CD4-positive, alpha-beta memory T cell (primary cell): ENCODE measurements at regions not wholly inside any gene's neighbourhood (a gene's known extent, or its start where the extent isn't known, plus 50 kb on each side); places are given as distances from the start of the nearest gene placed in this dataset.

Source experiments
- CTCF ChIA-PET: fragments of 350-600 bp; sonication (Branson Sonifier 250); formaldehyde crosslinking; loops from one replicate; lab custom pipeline; 2021; ENCODE audit warnings: inconsistent platforms; ENCODE audit not compliant: partially characterized antibody; lab: Charles Lee
- POLR2A ChIA-PET: fragments of 350-600 bp; sonication (Branson Sonifier 250); formaldehyde crosslinking; loops from one replicate; lab custom pipeline; 2021; ENCODE audit not compliant: partially characterized antibody; lab: Charles Lee
- DNase-seq, 5 donors: peaks; one replicate each; pipeline versions ENCODE4 v3.0.0 to v3.0.0-alpha.2; 2020 to 2022; ENCODE audit warnings: mixed read lengths in 1 of 5
- H3K27ac ChIP-seq: one replicate; pipeline ENCODE4 v1.7.0; 2013; ENCODE audit warnings: low read depth, low read length
- H3K27me3 ChIP-seq: 2 replicates; pipeline ENCODE4 v1.7.0; 2013; ENCODE audit warnings: mild to moderate bottlenecking, low read length, moderate library complexity; ENCODE audit not compliant: insufficient read depth
- H3K36me3 ChIP-seq: 2 replicates; pipeline ENCODE4 v1.7.0; 2013; ENCODE audit warnings: mild to moderate bottlenecking, low read length, moderate library complexity; ENCODE audit not compliant: insufficient read depth
- H3K4me1 ChIP-seq: 2 replicates; pipeline ENCODE4 v1.7.0; 2013; ENCODE audit warnings: mild to moderate bottlenecking, low read length, moderate library complexity; ENCODE audit not compliant: insufficient read depth
- H3K4me3 ChIP-seq, 2 donors: one replicate each; pipeline ENCODE4 v1.7.0; 2013; ENCODE audit warnings: low read length in 2 of 2, mild to moderate bottlenecking in 1 of 2
- H3K9me3 ChIP-seq, 2 donors: one replicate each; pipeline ENCODE4 v1.7.0; 2013; ENCODE audit warnings: low read length in 2 of 2, control low read depth in 1 of 2; ENCODE audit not compliant: control insufficient read depth in 1 of 2
- H3K27ac Mint-ChIP-seq, 7 donors: one replicate each; pipeline ENCODE4 v1.8.0; 2020 to 2021; ENCODE audit warnings: mixed read lengths in 7 of 7, mild to moderate bottlenecking in 6 of 7, inconsistent platforms in 3 of 7, moderate library complexity in 3 of 7
- H3K27me3 Mint-ChIP-seq, 2 donors: one replicate each; pipeline ENCODE4 v1.8.0; 2020 to 2021; ENCODE audit warnings: mixed read lengths in 2 of 2
- H3K36me3 Mint-ChIP-seq, 2 donors: one replicate each; pipeline ENCODE4 v1.8.0; 2020 to 2021; ENCODE audit warnings: mixed read lengths in 2 of 2, inconsistent platforms in 1 of 2, mild to moderate bottlenecking in 1 of 2
- H3K4me1 Mint-ChIP-seq, 4 donors: one replicate each; pipeline ENCODE4 v1.8.0; 2020 to 2021; ENCODE audit warnings: mixed read lengths in 4 of 4, mild to moderate bottlenecking in 1 of 4
- H3K4me3 Mint-ChIP-seq, 8 donors: one replicate each; pipeline ENCODE4 v1.8.0; 2020 to 2021; ENCODE audit warnings: mixed read lengths in 8 of 8, mild to moderate bottlenecking in 7 of 8, moderate library complexity in 6 of 8, inconsistent platforms in 3 of 8
- H3K9me3 Mint-ChIP-seq, 8 donors: one replicate each; pipeline ENCODE4 v1.8.0; 2020 to 2021; ENCODE audit warnings: mixed read lengths in 8 of 8, mild to moderate bottlenecking in 5 of 8, inconsistent platforms in 3 of 8, moderate library complexity in 1 of 8
- intact Hi-C: fragments of 100-400 bp; cut with micrococcal nuclease; formaldehyde crosslinking; loops from one replicate; pipeline ENCODE4 v1.15.1; 2023

- H3K4me3 ChIP-seq, result no peak overlapping the region
- no peaks in the 10 kb centered on the region for H3K4me1 ChIP-seq
- no peak overlapping the region for H3K27ac ChIP-seq
- Mint-ChIP-seq H3K4me3 (no peak overlapping the region), H3K27ac (no peak overlapping the region), H3K27me3 (no peaks in the 10 kb centered on the region), H3K4me1 (no peaks in the 10 kb centered on the region), H3K9me3 (peaks cover 0 to 6% (median 0%) of the 10 kb centered on the region in 8 donors), H3K36me3 (no peaks in the 10 kb centered on the region)
- DNase-seq, result no peak
- H3K9me3 ChIP-seq, result no peaks in the 10 kb centered on the region
- no peaks in the 10 kb centered on the region for H3K36me3 ChIP-seq
- intact Hi-C loops, result no loop called here
- CTCF ChIA-PET, result no interaction called here
- POLR2A ChIA-PET, result no interaction called here
- no peaks in the 10 kb centered on the region for H3K27me3 ChIP-seq
Measured at GRCh38 chr9:105967248-105967647, 272.9 kb downstream of the TMEM38B start.

GRCh38 chr9:105967797-105968196 lies 273.5 kb downstream of the TMEM38B start:
- no peak for DNase-seq
- Histone ChIP-seq H3K9me3 (no peaks in the 10 kb centered on the region), H3K4me1 (no peaks in the 10 kb centered on the region), H3K27me3 (no peaks in the 10 kb centered on the region), H3K36me3 (no peaks in the 10 kb centered on the region), H3K27ac (no peak overlapping the region), H3K4me3 (no peak overlapping the region)
- peaks cover 0 to 7% (median 0%) of the 10 kb centered on the region in 8 donors for H3K9me3 Mint-ChIP-seq
- H3K36me3 Mint-ChIP-seq, result no peaks in the 10 kb centered on the region
- no peaks in the 10 kb centered on the region for H3K27me3 Mint-ChIP-seq
- H3K4me1 Mint-ChIP-seq, result no peaks in the 10 kb centered on the region
- ChIA-PET POLR2A (no interaction called here), CTCF (no interaction called here)
- intact Hi-C loops, result no loop called here
- H3K4me3 Mint-ChIP-seq, result no peak overlapping the region
- H3K27ac Mint-ChIP-seq, result no peak overlapping the region

GRCh38 chr9:105968811-105969466 lies 274.6 kb downstream of the TMEM38B start:
- Histone ChIP-seq H3K9me3 (no peaks in the 10 kb centered on the region), H3K4me1 (no peaks in the 10 kb centered on the region), H3K27ac (no peak overlapping the region), H3K36me3 (no peaks in the 10 kb centered on the region), H3K4me3 (no peak overlapping the region), H3K27me3 (no peaks in the 10 kb centered on the region)
- no peaks in the 10 kb centered on the region for H3K36me3 Mint-ChIP-seq
- H3K27ac Mint-ChIP-seq, result no peak overlapping the region
- intact Hi-C loops, result no loop called here
- no peaks in the 10 kb centered on the region for H3K27me3 Mint-ChIP-seq
- no peaks in the 10 kb centered on the region for H3K4me1 Mint-ChIP-seq
- peaks cover 0 to 7% (median 2%) of the 10 kb centered on the region in 8 donors for H3K9me3 Mint-ChIP-seq
- H3K4me3 Mint-ChIP-seq, result no peak overlapping the region
- ChIA-PET CTCF (no interaction called here), POLR2A (no interaction called here)
- no peak for DNase-seq

- CTCF ChIA-PET, result no interaction called here
- DNase-seq, result no peak
Measured at GRCh38 chr9:105969636-105970035, 275.3 kb downstream of the TMEM38B start.

GRCh38 chr9:105971986-105972385 lies 277.6 kb downstream of the TMEM38B start:
- DNase-seq, result no peak
- Mint-ChIP-seq H3K27me3 (no peaks in the 10 kb centered on the region), H3K27ac (no peak overlapping the region), H3K4me1 (no peaks in the 10 kb centered on the region), H3K4me3 (no peak overlapping the region), H3K9me3 (peaks cover 0 to 9% (median under 1%) of the 10 kb centered on the region in 8 donors), H3K36me3 (no peaks in the 10 kb centered on the region)
- Histone ChIP-seq H3K9me3 (no peaks in the 10 kb centered on the region), H3K36me3 (no peaks in the 10 kb centered on the region), H3K27me3 (no peaks in the 10 kb centered on the region), H3K4me3 (no peak overlapping the region), H3K27ac (no peak overlapping the region), H3K4me1 (no peaks in the 10 kb centered on the region)
- intact Hi-C loops, result no loop called here
- POLR2A ChIA-PET, result no interaction called here
- CTCF ChIA-PET, result no interaction called here

More at GRCh38 chr9:105969636-105970035, 275.3 kb downstream of the TMEM38B start:
- no peak overlapping the region for H3K27ac Mint-ChIP-seq
- no peaks in the 10 kb centered on the region for H3K27me3 ChIP-seq
- no peaks in the 10 kb centered on the region for H3K4me1 ChIP-seq
- no peaks in the 10 kb centered on the region for H3K36me3 ChIP-seq
- no peaks in the 10 kb centered on the region for H3K27me3 Mint-ChIP-seq
- H3K4me3 ChIP-seq, result no peak overlapping the region
- H3K9me3 ChIP-seq, result no peaks in the 10 kb centered on the region
- no peak overlapping the region for H3K4me3 Mint-ChIP-seq
- POLR2A ChIA-PET, result no interaction called here
- intact Hi-C loops, result no loop called here
- H3K27ac ChIP-seq, result no peak overlapping the region
- H3K9me3 Mint-ChIP-seq, result peaks cover 0 to 9% (median 2%) of the 10 kb centered on the region in 8 donors
- no peaks in the 10 kb centered on the region for H3K36me3 Mint-ChIP-seq
- H3K4me1 Mint-ChIP-seq, result no peaks in the 10 kb centered on the region

GRCh38 chr9:105972466-105973204 lies 278.3 kb downstream of the TMEM38B start:
- intact Hi-C loops, result no loop called here
- H3K27me3 Mint-ChIP-seq, result no peaks in the 10 kb centered on the region
- H3K4me3 Mint-ChIP-seq, result no peak overlapping the region
- no peak overlapping the region for H3K27ac Mint-ChIP-seq
- H3K36me3 Mint-ChIP-seq, result no peaks in the 10 kb centered on the region
- Histone ChIP-seq H3K4me1 (no peaks in the 10 kb centered on the region), H3K36me3 (no peaks in the 10 kb centered on the region), H3K27ac (no peak overlapping the region), H3K27me3 (no peaks in the 10 kb centered on the region), H3K9me3 (no peaks in the 10 kb centered on the region), H3K4me3 (no peak overlapping the region)
- ChIA-PET CTCF (interaction anchor here (1.0 kb wide), 1 partner anchor 9 kb away, joined by 3 read pairs; no protein-coding TSS in a partner anchor), POLR2A (no interaction called here)
- H3K4me1 Mint-ChIP-seq, result no peaks in the 10 kb centered on the region
- DNase-seq, result no peak
- peaks cover 0 to 9% (median under 1%) of the 10 kb centered on the region in 8 donors for H3K9me3 Mint-ChIP-seq

- Mint-ChIP-seq H3K36me3 (no peaks in the 10 kb centered on the region), H3K27ac (no peak overlapping the region), H3K4me1 (no peaks in the 10 kb centered on the region), H3K27me3 (no peaks in the 10 kb centered on the region), H3K9me3 (peaks cover 0 to 9% (median under 1%) of the 10 kb centered on the region in 8 donors), H3K4me3 (no peak overlapping the region)
- H3K4me3 ChIP-seq, result no peak overlapping the region
- no peaks in the 10 kb centered on the region for H3K4me1 ChIP-seq
- ChIA-PET CTCF (interaction anchor here (1.0 kb wide), 1 partner anchor 8 kb away, joined by 3 read pairs; no protein-coding TSS in a partner anchor), POLR2A (no interaction called here)
- H3K36me3 ChIP-seq, result no peaks in the 10 kb centered on the region
- H3K27ac ChIP-seq, result no peak overlapping the region
- no peak for DNase-seq
- no peaks in the 10 kb centered on the region for H3K9me3 ChIP-seq
- intact Hi-C loops, result no loop called here
- no peaks in the 10 kb centered on the region for H3K27me3 ChIP-seq
Measured at GRCh38 chr9:105973951-105974351, 279.6 kb downstream of the TMEM38B start.
